GM23338 (cell line): ENCODE measurements at regions not wholly inside any gene's neighbourhood (a gene's known extent, or its start where the extent isn't known, plus 50 kb on each side); places are given as distances from the start of the nearest gene placed in this dataset.

ENCODE experiments used
- ATAC-seq: fragments of 200-7000 bp; cut with Tn5 transposase; 3 replicates; pipeline ENCODE4 v1.9.1; 2020
- DNase-seq: peaks from one replicate; pipeline ENCODE4 v3.0.0-alpha.2; 2015; ENCODE audit warnings: low spot score
- H2AFZ ChIP-seq: fragments of 200-600 bp; sonication (generic); 2 replicates; pipeline ENCODE4 v1.8.0; 2016; ENCODE audit warnings: antibody characterized with exemption, mild to moderate bottlenecking, moderate library complexity
- H3F3A ChIP-seq: fragments of 200-600 bp; sonication (generic); replicated peaks from 2 replicates; pipeline ENCODE4 v1.8.0; 2017; ENCODE audit warnings: antibody characterized with exemption, mixed run types, low read depth
- H3K27ac ChIP-seq: fragments of 200-600 bp; sonication (generic); 2 replicates; pipeline ENCODE4 v1.6.1; 2016; ENCODE audit warnings: low read depth
- H3K27me3 ChIP-seq: fragments of 200-600 bp; sonication (generic); 2 replicates; pipeline ENCODE4 v1.8.0; 2016; ENCODE audit warnings: mild to moderate bottlenecking, mixed run types, moderate library complexity; ENCODE audit not compliant: insufficient read depth
- H3K36me3 ChIP-seq: fragments of 200-600 bp; sonication (generic); 2 replicates; pipeline ENCODE4 v1.8.0; 2016; ENCODE audit warnings: mild to moderate bottlenecking; ENCODE audit not compliant: insufficient read depth
- H3K4me1 ChIP-seq: fragments of 200-600 bp; sonication (generic); 2 replicates; pipeline ENCODE4 v1.8.0; 2016; ENCODE audit warnings: mild to moderate bottlenecking, moderate library complexity; ENCODE audit not compliant: insufficient read depth
- H3K4me2 ChIP-seq: fragments of 200-600 bp; sonication (generic); 2 replicates; pipeline ENCODE4 v1.7.1; 2017; ENCODE audit warnings: mixed run types
- H3K4me3 ChIP-seq: fragments of 200-600 bp; sonication (generic); 2 replicates; pipeline ENCODE4 v1.6.1; 2016; ENCODE audit warnings: mixed run types
- H3K79me2 ChIP-seq: fragments of 200-600 bp; sonication (generic); replicated peaks from 2 replicates; pipeline ENCODE4 v1.8.0; 2017; ENCODE audit warnings: mild to moderate bottlenecking; ENCODE audit not compliant: insufficient read depth
- H3K9me2 ChIP-seq: fragments of 200-600 bp; sonication (generic); 2 replicates; pipeline ENCODE4 v1.8.0; 2017; ENCODE audit not compliant: insufficient read depth
- H4K20me1 ChIP-seq: fragments of 200-600 bp; sonication (generic); replicated peaks from 2 replicates; pipeline ENCODE4 v1.8.0; 2017; ENCODE audit warnings: mild to moderate bottlenecking; ENCODE audit not compliant: insufficient read depth
- H3K27ac Mint-ChIP-seq: 2 replicates; pipeline ENCODE4 v1.8.0; 2020; ENCODE audit warnings: inconsistent platforms, mild to moderate bottlenecking, moderate library complexity, mixed read lengths
- H3K27me3 Mint-ChIP-seq: 3 replicates; pipeline ENCODE4 v1.8.0; 2022; ENCODE audit warnings: low read depth, mild to moderate bottlenecking, moderate library complexity, mixed read lengths, inconsistent platforms; ENCODE audit not compliant: insufficient read depth, poor library complexity
- H3K36me3 Mint-ChIP-seq: 3 replicates; pipeline ENCODE4 v1.8.0; 2021; ENCODE audit warnings: low read depth, mild to moderate bottlenecking, inconsistent platforms, moderate library complexity, mixed read lengths
- H3K4me1 Mint-ChIP-seq: 3 replicates; pipeline ENCODE4 v1.8.0; 2020; ENCODE audit warnings: mild to moderate bottlenecking, inconsistent platforms, mixed read lengths
- H3K4me3 Mint-ChIP-seq: 3 replicates; pipeline ENCODE4 v1.8.0; 2021; ENCODE audit warnings: moderate library complexity, mild to moderate bottlenecking, inconsistent platforms, mixed read lengths
- H3K9me3 Mint-ChIP-seq: 3 replicates; pipeline ENCODE4 v1.8.0; 2020; ENCODE audit warnings: moderate library complexity, mild to moderate bottlenecking, inconsistent platforms, mixed read lengths
- CREB1 ChIP-seq: fragments of 250-450 bp; sonication (Bioruptor Pico); IDR thresholded peaks from 2 replicates; pipeline ENCODE4 v1.5.0; 2020; ENCODE audit warnings: low read depth, mild to moderate bottlenecking, moderate library complexity
- EZH2 ChIP-seq: fragments of 200-600 bp; sonication (generic); IDR thresholded peaks from one replicate; pipeline ENCODE4 v1.8.0; 2017; ENCODE audit warnings: antibody characterized with exemption, mild to moderate bottlenecking, low read depth; ENCODE audit not compliant: unreplicated experiment
- EZH2phosphoT487 ChIP-seq: fragments of 200-600 bp; sonication (generic); IDR thresholded peaks from one replicate; pipeline ENCODE4 v1.8.1; 2018; ENCODE audit warnings: antibody characterized with exemption; ENCODE audit not compliant: unreplicated experiment
- JUNB ChIP-seq: IDR thresholded peaks from one replicate; pipeline ENCODE4 v1.6.1; 2016; ENCODE audit warnings: antibody characterized with exemption; ENCODE audit not compliant: unreplicated experiment
- NANOG ChIP-seq: IDR thresholded peaks from 2 replicates; pipeline ENCODE4 v1.6.1; 2016; ENCODE audit warnings: antibody characterized with exemption, borderline replicate concordance
- POLR2AphosphoS5 ChIP-seq: IDR thresholded peaks from 2 replicates; pipeline ENCODE4 v1.6.1; 2016; ENCODE audit warnings: antibody characterized with exemption, low read depth
- STAT1 ChIP-seq: IDR thresholded peaks from one replicate; pipeline ENCODE4 v1.6.1; 2016; ENCODE audit warnings: antibody characterized with exemption; ENCODE audit not compliant: unreplicated experiment
- ZNF114 ChIP-seq: fragments of 250-450 bp; sonication (Bioruptor Pico); IDR thresholded peaks from 2 replicates; pipeline ENCODE4 v1.5.0; 2020; ENCODE audit warnings: mild to moderate bottlenecking, moderate library complexity
- ZNF331 ChIP-seq: fragments of 250-450 bp; sonication (Bioruptor Pico); IDR thresholded peaks from 2 replicates; pipeline ENCODE4 v1.5.0; 2020; ENCODE audit warnings: low read depth, mild to moderate bottlenecking, moderate library complexity
- TF ChIP-seq, protein P1 (sequence below): fragments of 250-450 bp; sonication (Bioruptor Pico); IDR thresholded peaks from 2 replicates; pipeline ENCODE4 v1.5.0; 2020; ENCODE audit warnings: mild to moderate bottlenecking, moderate library complexity
- TF ChIP-seq, protein P2 (sequence below): IDR thresholded peaks from one replicate; pipeline ENCODE4 v1.6.1; 2018; ENCODE audit warnings: antibody characterized with exemption; ENCODE audit not compliant: unreplicated experiment
- TF ChIP-seq, protein P3 (sequence below): IDR thresholded peaks from 2 replicates; pipeline ENCODE4 v1.6.1; 2016; ENCODE audit warnings: antibody characterized with exemption
- TF ChIP-seq, protein P4 (sequence below), 2 experiments: fragments of 200-600 bp in 1 of 2; sonication (generic) in 1 of 2; conservative IDR thresholded peaks; 2 replicates each; pipeline versions ENCODE4 v1.5.1 to v1.6.1; 2016 to 2017; ENCODE audit warnings: antibody characterized with exemption in 2 of 2, low read depth in 2 of 2, mild to moderate bottlenecking in 2 of 2, moderate library complexity in 1 of 2

DNA sequence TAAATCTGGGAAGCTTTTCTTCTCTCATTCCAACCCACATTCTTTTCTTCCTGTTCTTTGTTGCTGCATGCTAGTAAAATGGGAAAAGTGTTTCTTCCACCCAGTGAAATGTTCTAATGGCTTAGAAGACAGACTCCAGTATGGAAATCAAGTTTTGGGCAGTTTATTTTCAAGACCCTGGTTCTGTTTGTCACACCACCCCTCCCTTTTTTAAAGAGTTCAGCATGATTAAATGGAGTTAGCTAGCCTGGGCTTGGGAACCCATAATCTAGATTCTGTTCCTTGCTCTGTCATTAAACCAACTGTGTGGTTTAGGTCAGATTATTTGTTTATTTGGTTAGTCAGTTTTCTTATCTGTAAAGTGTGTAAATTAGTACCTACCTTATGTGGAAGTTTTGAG, 151.8 kb upstream of the NT5C1B start:
- Mint-ChIP-seq H3K4me1 (peaks cover 6% of the 10 kb centered on the region), H3K27me3 (no peaks in the 10 kb centered on the region), H3K36me3 (no peaks in the 10 kb centered on the region), H3K4me3 (no peak overlapping the region), H3K9me3 (no peaks in the 10 kb centered on the region; the same call in 2 of the 3 replicates), H3K27ac (no peak overlapping the region)
- H4K20me1 ChIP-seq, result no peaks in the 10 kb centered on the region
- H2AFZ ChIP-seq, result no peak overlapping the region
- no peaks in the 10 kb centered on the region for H3K79me2 ChIP-seq
- no peak for DNase-seq
- H3K4me3 ChIP-seq, result no peak overlapping the region
- no peaks in the 10 kb centered on the region for H3K27me3 ChIP-seq
- H3F3A ChIP-seq, result no peaks in the 10 kb centered on the region
- no peaks in the 10 kb centered on the region for H3K36me3 ChIP-seq
- no peak overlapping the region for H3K4me2 ChIP-seq
- no peaks in the 10 kb centered on the region for H3K4me1 ChIP-seq
- TF ChIP-seq, protein P1, sequence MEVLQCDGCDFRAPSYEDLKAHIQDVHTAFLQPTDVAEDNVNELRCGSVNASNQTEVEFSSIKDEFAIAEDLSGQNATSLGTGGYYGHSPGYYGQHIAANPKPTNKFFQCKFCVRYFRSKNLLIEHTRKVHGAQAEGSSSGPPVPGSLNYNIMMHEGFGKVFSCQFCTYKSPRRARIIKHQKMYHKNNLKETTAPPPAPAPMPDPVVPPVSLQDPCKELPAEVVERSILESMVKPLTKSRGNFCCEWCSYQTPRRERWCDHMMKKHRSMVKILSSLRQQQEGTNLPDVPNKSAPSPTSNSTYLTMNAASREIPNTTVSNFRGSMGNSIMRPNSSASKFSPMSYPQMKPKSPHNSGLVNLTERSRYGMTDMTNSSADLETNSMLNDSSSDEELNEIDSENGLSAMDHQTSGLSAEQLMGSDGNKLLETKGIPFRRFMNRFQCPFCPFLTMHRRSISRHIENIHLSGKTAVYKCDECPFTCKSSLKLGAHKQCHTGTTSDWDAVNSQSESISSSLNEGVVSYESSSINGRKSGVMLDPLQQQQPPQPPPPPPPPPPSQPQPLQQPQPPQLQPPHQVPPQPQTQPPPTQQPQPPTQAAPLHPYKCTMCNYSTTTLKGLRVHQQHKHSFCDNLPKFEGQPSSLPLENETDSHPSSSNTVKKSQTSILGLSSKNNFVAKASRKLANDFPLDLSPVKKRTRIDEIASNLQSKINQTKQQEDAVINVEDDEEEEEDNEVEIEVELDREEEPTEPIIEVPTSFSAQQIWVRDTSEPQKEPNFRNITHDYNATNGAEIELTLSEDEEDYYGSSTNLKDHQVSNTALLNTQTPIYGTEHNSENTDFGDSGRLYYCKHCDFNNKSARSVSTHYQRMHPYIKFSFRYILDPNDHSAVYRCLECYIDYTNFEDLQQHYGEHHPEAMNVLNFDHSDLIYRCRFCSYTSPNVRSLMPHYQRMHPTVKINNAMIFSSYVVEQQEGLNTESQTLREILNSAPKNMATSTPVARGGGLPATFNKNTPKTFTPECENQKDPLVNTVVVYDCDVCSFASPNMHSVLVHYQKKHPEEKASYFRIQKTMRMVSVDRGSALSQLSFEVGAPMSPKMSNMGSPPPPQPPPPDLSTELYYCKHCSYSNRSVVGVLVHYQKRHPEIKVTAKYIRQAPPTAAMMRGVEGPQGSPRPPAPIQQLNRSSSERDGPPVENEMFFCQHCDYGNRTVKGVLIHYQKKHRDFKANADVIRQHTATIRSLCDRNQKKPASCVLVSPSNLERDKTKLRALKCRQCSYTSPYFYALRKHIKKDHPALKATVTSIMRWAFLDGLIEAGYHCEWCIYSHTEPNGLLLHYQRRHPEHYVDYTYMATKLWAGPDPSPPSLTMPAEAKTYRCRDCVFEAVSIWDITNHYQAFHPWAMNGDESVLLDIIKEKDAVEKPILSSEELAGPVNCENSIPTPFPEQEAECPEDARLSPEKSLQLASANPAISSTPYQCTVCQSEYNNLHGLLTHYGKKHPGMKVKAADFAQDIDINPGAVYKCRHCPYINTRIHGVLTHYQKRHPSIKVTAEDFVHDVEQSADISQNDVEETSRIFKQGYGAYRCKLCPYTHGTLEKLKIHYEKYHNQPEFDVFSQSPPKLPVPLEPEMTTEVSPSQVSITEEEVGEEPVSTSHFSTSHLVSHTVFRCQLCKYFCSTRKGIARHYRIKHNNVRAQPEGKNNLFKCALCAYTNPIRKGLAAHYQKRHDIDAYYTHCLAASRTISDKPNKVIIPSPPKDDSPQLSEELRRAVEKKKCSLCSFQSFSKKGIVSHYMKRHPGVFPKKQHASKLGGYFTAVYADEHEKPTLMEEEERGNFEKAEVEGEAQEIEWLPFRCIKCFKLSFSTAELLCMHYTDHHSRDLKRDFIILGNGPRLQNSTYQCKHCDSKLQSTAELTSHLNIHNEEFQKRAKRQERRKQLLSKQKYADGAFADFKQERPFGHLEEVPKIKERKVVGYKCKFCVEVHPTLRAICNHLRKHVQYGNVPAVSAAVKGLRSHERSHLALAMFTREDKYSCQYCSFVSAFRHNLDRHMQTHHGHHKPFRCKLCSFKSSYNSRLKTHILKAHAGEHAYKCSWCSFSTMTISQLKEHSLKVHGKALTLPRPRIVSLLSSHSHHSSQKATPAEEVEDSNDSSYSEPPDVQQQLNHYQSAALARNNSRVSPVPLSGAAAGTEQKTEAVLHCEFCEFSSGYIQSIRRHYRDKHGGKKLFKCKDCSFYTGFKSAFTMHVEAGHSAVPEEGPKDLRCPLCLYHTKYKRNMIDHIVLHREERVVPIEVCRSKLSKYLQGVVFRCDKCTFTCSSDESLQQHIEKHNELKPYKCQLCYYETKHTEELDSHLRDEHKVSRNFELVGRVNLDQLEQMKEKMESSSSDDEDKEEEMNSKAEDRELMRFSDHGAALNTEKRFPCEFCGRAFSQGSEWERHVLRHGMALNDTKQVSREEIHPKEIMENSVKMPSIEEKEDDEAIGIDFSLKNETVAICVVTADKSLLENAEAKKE (CRISPR knock-in tag), result no peak
- TF ChIP-seq, protein P2, sequence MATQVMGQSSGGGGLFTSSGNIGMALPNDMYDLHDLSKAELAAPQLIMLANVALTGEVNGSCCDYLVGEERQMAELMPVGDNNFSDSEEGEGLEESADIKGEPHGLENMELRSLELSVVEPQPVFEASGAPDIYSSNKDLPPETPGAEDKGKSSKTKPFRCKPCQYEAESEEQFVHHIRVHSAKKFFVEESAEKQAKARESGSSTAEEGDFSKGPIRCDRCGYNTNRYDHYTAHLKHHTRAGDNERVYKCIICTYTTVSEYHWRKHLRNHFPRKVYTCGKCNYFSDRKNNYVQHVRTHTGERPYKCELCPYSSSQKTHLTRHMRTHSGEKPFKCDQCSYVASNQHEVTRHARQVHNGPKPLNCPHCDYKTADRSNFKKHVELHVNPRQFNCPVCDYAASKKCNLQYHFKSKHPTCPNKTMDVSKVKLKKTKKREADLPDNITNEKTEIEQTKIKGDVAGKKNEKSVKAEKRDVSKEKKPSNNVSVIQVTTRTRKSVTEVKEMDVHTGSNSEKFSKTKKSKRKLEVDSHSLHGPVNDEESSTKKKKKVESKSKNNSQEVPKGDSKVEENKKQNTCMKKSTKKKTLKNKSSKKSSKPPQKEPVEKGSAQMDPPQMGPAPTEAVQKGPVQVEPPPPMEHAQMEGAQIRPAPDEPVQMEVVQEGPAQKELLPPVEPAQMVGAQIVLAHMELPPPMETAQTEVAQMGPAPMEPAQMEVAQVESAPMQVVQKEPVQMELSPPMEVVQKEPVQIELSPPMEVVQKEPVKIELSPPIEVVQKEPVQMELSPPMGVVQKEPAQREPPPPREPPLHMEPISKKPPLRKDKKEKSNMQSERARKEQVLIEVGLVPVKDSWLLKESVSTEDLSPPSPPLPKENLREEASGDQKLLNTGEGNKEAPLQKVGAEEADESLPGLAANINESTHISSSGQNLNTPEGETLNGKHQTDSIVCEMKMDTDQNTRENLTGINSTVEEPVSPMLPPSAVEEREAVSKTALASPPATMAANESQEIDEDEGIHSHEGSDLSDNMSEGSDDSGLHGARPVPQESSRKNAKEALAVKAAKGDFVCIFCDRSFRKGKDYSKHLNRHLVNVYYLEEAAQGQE, result no peak
- no peak for TF ChIP-seq EZH2phosphoT487
- TF ChIP-seq POLR2AphosphoS5, result no peak
- no peak for TF ChIP-seq JUNB
- TF ChIP-seq, protein P3, sequence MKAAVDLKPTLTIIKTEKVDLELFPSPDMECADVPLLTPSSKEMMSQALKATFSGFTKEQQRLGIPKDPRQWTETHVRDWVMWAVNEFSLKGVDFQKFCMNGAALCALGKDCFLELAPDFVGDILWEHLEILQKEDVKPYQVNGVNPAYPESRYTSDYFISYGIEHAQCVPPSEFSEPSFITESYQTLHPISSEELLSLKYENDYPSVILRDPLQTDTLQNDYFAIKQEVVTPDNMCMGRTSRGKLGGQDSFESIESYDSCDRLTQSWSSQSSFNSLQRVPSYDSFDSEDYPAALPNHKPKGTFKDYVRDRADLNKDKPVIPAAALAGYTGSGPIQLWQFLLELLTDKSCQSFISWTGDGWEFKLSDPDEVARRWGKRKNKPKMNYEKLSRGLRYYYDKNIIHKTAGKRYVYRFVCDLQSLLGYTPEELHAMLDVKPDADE, result no peak
- TF ChIP-seq, protein P4, sequence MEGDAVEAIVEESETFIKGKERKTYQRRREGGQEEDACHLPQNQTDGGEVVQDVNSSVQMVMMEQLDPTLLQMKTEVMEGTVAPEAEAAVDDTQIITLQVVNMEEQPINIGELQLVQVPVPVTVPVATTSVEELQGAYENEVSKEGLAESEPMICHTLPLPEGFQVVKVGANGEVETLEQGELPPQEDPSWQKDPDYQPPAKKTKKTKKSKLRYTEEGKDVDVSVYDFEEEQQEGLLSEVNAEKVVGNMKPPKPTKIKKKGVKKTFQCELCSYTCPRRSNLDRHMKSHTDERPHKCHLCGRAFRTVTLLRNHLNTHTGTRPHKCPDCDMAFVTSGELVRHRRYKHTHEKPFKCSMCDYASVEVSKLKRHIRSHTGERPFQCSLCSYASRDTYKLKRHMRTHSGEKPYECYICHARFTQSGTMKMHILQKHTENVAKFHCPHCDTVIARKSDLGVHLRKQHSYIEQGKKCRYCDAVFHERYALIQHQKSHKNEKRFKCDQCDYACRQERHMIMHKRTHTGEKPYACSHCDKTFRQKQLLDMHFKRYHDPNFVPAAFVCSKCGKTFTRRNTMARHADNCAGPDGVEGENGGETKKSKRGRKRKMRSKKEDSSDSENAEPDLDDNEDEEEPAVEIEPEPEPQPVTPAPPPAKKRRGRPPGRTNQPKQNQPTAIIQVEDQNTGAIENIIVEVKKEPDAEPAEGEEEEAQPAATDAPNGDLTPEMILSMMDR (conservative IDR thresholded peaks at IDR 0.05; ENCODE audit: low read depth in 2 of 2), result no peak
- TF ChIP-seq STAT1, result no peak
- no peak for TF ChIP-seq ZNF331
- TF ChIP-seq CREB1 (CRISPR knock-in tag), result no peak
- TF ChIP-seq ZNF114, result no peak
- TF ChIP-seq NANOG, result no peak
- TF ChIP-seq EZH2, result no peak
- ATAC-seq, result no peak
- H3K27ac ChIP-seq, result no peak overlapping the region
- H3K9me2 ChIP-seq, result no peaks in the 10 kb centered on the region; the same call in 1 of the 2 replicates
